HepG2 (cell line): ENCODE measurements at regions not wholly inside any gene's neighbourhood (a gene's known extent, or its start where the extent isn't known, plus 50 kb on each side); places are given as distances from the start of the nearest gene placed in this dataset.

Experiments
- ATAC-seq: fragments of 200-7000 bp; cut with Tn5 transposase; 3 replicates; pipeline ENCODE4 v1.9.1; 2020; ENCODE audit warnings: mild to moderate bottlenecking, moderate library complexity
- BruUV-seq: library from RNA; stranded (reverse); fragments of 400-500 nt; replicated peaks from 2 replicates; lab custom pipeline; 2021; lab: Mats Ljungman, UMichigan
- CTCF ChIA-PET: fragments of 300-600 bp; formaldehyde crosslinking; extraction: SDS; loops from one replicate; lab custom pipeline; 2021; ENCODE audit warnings: low total read pairs, inconsistent platforms, low intra/inter-chr PET ratio; lab: Yijun Ruan, JAX
- POLR2A ChIA-PET: fragments of 350-600 bp; sonication (Branson Sonifier 250); formaldehyde crosslinking; loops from one replicate; lab custom pipeline; 2020; ENCODE audit warnings: antibody characterized with exemption, inconsistent platforms; lab: Yijun Ruan, JAX
- DNase-seq: peaks from one replicate; pipeline ENCODE4 v3.0.0-alpha.2; 2015; ENCODE audit warnings: low spot score
- FAIRE-seq: peaks from 3 replicates; lab custom pipeline; 2011; peaks lifted over from hg19 to GRCh38; lab: Jason Lieb, UNC
- H2AFZ ChIP-seq: one replicate; pipeline ENCODE4 v1.6.1; 2011; ENCODE audit warnings: low read length, inconsistent platforms
- H3K27ac ChIP-seq: fragments of 300-600 bp; 3 replicates; pipeline ENCODE4 v1.8.0; 2011; ENCODE audit warnings: mixed run types, mild to moderate bottlenecking, mixed read lengths, low read length, inconsistent platforms; ENCODE audit not compliant: insufficient read depth; ENCODE audit errors: extremely low read length
- H3K27me3 ChIP-seq, 2 experiments: fragments of 200-600 bp in 1 of 2; 2 replicates in 1 of 2; 3 replicates in 1 of 2; pipeline versions ENCODE4 v1.6.0 to v1.8.0; 2011; ENCODE audit warnings: low read length in 2 of 2, mild to moderate bottlenecking in 2 of 2, moderate library complexity in 2 of 2, inconsistent platforms in 1 of 2; ENCODE audit not compliant: insufficient read depth in 2 of 2, control insufficient read depth in 1 of 2
- H3K36me3 ChIP-seq, 2 experiments: fragments of 200-600 bp in 1 of 2; replicated peaks in 1 of 2; 2 replicates in 1 of 2; 3 replicates in 1 of 2; pipeline versions ENCODE4 v1.5.1 to v1.8.0; 2011; ENCODE audit warnings: low read length in 2 of 2, inconsistent platforms in 1 of 2; ENCODE audit not compliant: insufficient read depth in 2 of 2, control insufficient read depth in 1 of 2
- H3K4me1 ChIP-seq: 2 replicates; pipeline ENCODE4 v1.5.1; 2012; ENCODE audit warnings: low read length, inconsistent platforms; ENCODE audit not compliant: insufficient read depth
- H3K4me2 ChIP-seq: 2 replicates; pipeline ENCODE4 v1.6.0; 2011; ENCODE audit warnings: low read depth, low read length, inconsistent platforms
- H3K4me3 ChIP-seq, 3 experiments: fragments of 200-600 bp in 1 of 3; sonication (generic), shearing (Covaris generic) in 1 of 3; replicated peaks in 1 of 3; 2 replicates each; pipeline ENCODE4 v1.5.1; 2011 to 2016; ENCODE audit warnings: low read length in 3 of 3, inconsistent platforms in 2 of 3, low read depth in 2 of 3, mild to moderate bottlenecking in 2 of 3, control low read depth in 1 of 3, mixed read lengths in 1 of 3; ENCODE audit not compliant: insufficient read depth in 1 of 3
- H3K79me2 ChIP-seq: one replicate; pipeline ENCODE4 v1.6.1; 2011; ENCODE audit warnings: low read length, inconsistent platforms; ENCODE audit not compliant: insufficient read depth
- H3K9ac ChIP-seq: 2 replicates; pipeline ENCODE4 v1.6.0; 2011; ENCODE audit warnings: mild to moderate bottlenecking, low read depth, low read length, inconsistent platforms; ENCODE audit not compliant: insufficient read depth
- H3K9me3 ChIP-seq: 2 replicates; pipeline ENCODE4 v1.5.1; 2012; ENCODE audit warnings: mild to moderate bottlenecking, low read length
- H4K20me1 ChIP-seq: 2 replicates; pipeline ENCODE4 v1.6.0; 2011; ENCODE audit warnings: inconsistent platforms, mild to moderate bottlenecking, low read length, moderate library complexity; ENCODE audit not compliant: insufficient read depth
- AHR ChIP-seq: IDR thresholded peaks from 2 replicates; pipeline ENCODE4 v1.6.1; 2018; ENCODE audit warnings: missing genetic modification reagents, missing compliant biosample characterization
- CENPT ChIP-seq: sonication (generic); formaldehyde crosslinking; IDR thresholded peaks from 2 replicates; pipeline ENCODE4 v1.8.0; 2022; ENCODE audit warnings: low read depth, mild to moderate bottlenecking, moderate library complexity, missing genetic modification reagents
- FOXA1 ChIP-seq, 2 experiments: fragments of 450-650 bp in 1 of 2; sonication (generic) in 1 of 2; formaldehyde crosslinking in 1 of 2; IDR thresholded peaks; 2 replicates each; pipeline versions ENCODE4 v1.4.0 to v1.6.1; 2016 to 2020; ENCODE audit warnings: missing genetic modification reagents in 1 of 2
- HDAC1 ChIP-seq: sonication (generic); formaldehyde crosslinking; IDR thresholded peaks from 2 replicates; pipeline ENCODE4 v1.5.1; 2020; ENCODE audit warnings: mild to moderate bottlenecking, missing genetic modification reagents
- HIVEP1 ChIP-seq: sonication (generic); formaldehyde crosslinking; IDR thresholded peaks from 2 replicates; pipeline ENCODE4 v1.4.0; 2020; ENCODE audit warnings: mild to moderate bottlenecking, missing genetic modification reagents
- HNF4A ChIP-seq: sonication (generic); formaldehyde crosslinking; IDR thresholded peaks from 2 replicates; pipeline ENCODE4 v1.4.0; 2020; ENCODE audit warnings: missing genetic modification reagents
- HNRNPLL ChIP-seq: fragments of 200-400 bp; formaldehyde crosslinking; IDR thresholded peaks from 2 replicates; pipeline ENCODE4 v1.6.1; 2017; ENCODE audit warnings: mild to moderate bottlenecking, low read depth, low read length; ENCODE audit not compliant: poor library complexity, severe bottlenecking
- IKZF4 ChIP-seq: sonication (generic); formaldehyde crosslinking; IDR thresholded peaks from 2 replicates; pipeline ENCODE4 v1.5.1; 2020; ENCODE audit warnings: borderline replicate concordance, mild to moderate bottlenecking, low read depth, missing genetic modification reagents; ENCODE audit errors: not compliant biosample characterization
- KDM5A ChIP-seq: fragments of 200-600 bp; sonication (generic); IDR thresholded peaks from 2 replicates; pipeline ENCODE4 v1.7.0; 2018; ENCODE audit warnings: antibody characterized with exemption, mild to moderate bottlenecking, low read length, borderline replicate concordance
- KMT2A ChIP-seq: sonication (generic); formaldehyde crosslinking; IDR thresholded peaks from 2 replicates; pipeline ENCODE4 v1.4.0; 2020; ENCODE audit warnings: missing genetic modification reagents
- MATR3 ChIP-seq: sonication (generic); formaldehyde crosslinking; IDR thresholded peaks from 2 replicates; pipeline ENCODE4 v1.4.0; 2020; ENCODE audit warnings: missing genetic modification reagents
- MBD4 ChIP-seq: IDR thresholded peaks from 2 replicates; pipeline ENCODE4 v1.6.1; 2012; ENCODE audit warnings: low read length, inconsistent platforms, borderline replicate concordance
- MED1 ChIP-seq: sonication (generic); formaldehyde crosslinking; IDR thresholded peaks from 2 replicates; pipeline ENCODE4 v1.4.0; 2020; ENCODE audit warnings: missing genetic modification reagents
- RAD51 ChIP-seq: fragments of 450-650 bp; IDR thresholded peaks from 2 replicates; pipeline ENCODE4 v1.6.1; 2016; ENCODE audit warnings: borderline replicate concordance
- SCMH1 ChIP-seq: sonication (generic); formaldehyde crosslinking; IDR thresholded peaks from 2 replicates; pipeline ENCODE4 v1.9.0; 2021; ENCODE audit warnings: missing genetic modification reagents, mild to moderate bottlenecking, borderline replicate concordance
- TEAD3 ChIP-seq: optimal IDR thresholded peaks from 2 replicates; pipeline ENCODE3; 2016; ENCODE audit warnings: borderline replicate concordance
- ZMYM4 ChIP-seq: sonication (generic); formaldehyde crosslinking; IDR thresholded peaks from 2 replicates; pipeline ENCODE4 v1.8.1; 2023; ENCODE audit warnings: mild to moderate bottlenecking, missing genetic modification reagents
- ZNF234 ChIP-seq: sonication (generic); formaldehyde crosslinking; conservative IDR thresholded peaks from 2 replicates; pipeline ENCODE4 v1.5.1; 2020; ENCODE audit warnings: mild to moderate bottlenecking, missing genetic modification reagents
- ZNF484 ChIP-seq: sonication (generic); formaldehyde crosslinking; IDR thresholded peaks from 2 replicates; pipeline ENCODE4 v1.5.1; 2020; ENCODE audit warnings: mild to moderate bottlenecking, low read depth, missing genetic modification reagents, borderline replicate concordance
- ZNF724P ChIP-seq: sonication (generic); formaldehyde crosslinking; IDR thresholded peaks from 2 replicates; pipeline ENCODE4 v1.8.0; 2022; ENCODE audit warnings: missing genetic modification reagents, borderline replicate concordance
- WGBS: methylation state at CpG from one replicate; pipeline ENCODE4 v1.1.6; 2017; ENCODE audit warnings: low lambda C conversion rate; 5-methylcytosine and 5-hydroxymethylcytosine counted together
- in situ Hi-C: cut with HindIII; loops from 2 replicates; pipeline ENCODE4 v1.10.0; 2017; ENCODE audit warnings: low pct_unique_long_range_greater_than_20kb; ENCODE audit not compliant: extremely low pct_ligation_motif_present
- intact Hi-C: fragments of 100-400 bp; cut with micrococcal nuclease; formaldehyde crosslinking; loops from one replicate; pipeline ENCODE4 v1.10.0; 2022; ENCODE audit not compliant: unreplicated experiment
- TF ChIP-seq, protein P1 (sequence below): sonication (generic); formaldehyde crosslinking; conservative IDR thresholded peaks from 2 replicates; pipeline ENCODE4 v1.8.0; 2022; ENCODE audit warnings: low read depth, missing genetic modification reagents
- TF ChIP-seq, protein P2 (sequence below): sonication (generic); formaldehyde crosslinking; IDR thresholded peaks from 2 replicates; pipeline ENCODE4 v1.8.0; 2022; ENCODE audit warnings: missing genetic modification reagents, mild to moderate bottlenecking, inconsistent platforms, borderline replicate concordance
- TF ChIP-seq, protein P3 (sequence below): sonication (generic); formaldehyde crosslinking; IDR thresholded peaks from 2 replicates; pipeline ENCODE4 v1.4.0; 2020; ENCODE audit warnings: mild to moderate bottlenecking, low read depth, missing genetic modification reagents

DNA sequence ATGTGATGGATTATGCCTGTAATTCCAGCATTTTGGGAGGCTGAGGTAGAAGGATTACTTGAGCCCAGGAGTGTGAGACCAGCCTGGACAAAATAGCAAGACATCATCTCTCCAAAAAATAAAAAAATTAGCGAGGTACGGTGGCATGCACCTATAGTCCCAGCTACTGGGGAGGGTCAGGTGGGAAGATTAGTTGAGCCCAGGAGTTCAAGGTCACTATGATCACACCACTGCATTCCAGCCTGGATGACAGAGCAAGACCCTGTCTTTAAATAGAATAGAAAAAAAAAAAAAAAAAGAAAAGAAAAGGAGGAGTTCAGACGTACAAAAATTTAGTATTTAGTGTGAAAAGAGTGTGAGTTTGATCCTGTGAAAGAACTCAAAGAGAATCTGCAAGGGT is 154.9 kb downstream of the NR4A2 start:
- peak; percentile 71 for ATAC-seq

GRCh38 chr2:156175946-156176345 is 156.6 kb downstream of the NR4A2 start:
- Histone ChIP-seq H3K79me2 (no peaks in the 10 kb centered on the region), H4K20me1 (no peaks in the 10 kb centered on the region), H3K4me2 (no peak overlapping the region), H3K27me3 (no peaks in the 10 kb centered on the region), H3K36me3 (no peaks in the 10 kb centered on the region), H3K4me3 (no peak overlapping the region), H3K9ac (no peak overlapping the region), H3K9me3 (no peaks in the 10 kb centered on the region), H3K27ac (no peak overlapping the region), H2AFZ (no peak overlapping the region), H3K4me1 (peaks cover 11% of the 10 kb centered on the region)
- POLR2A ChIA-PET: no interaction called here
- WGBS: 28% methylated on average over 2 of the region's 2 CpGs
- no TSS peak for BruUV-seq
- FAIRE-seq (no peak), ATAC-seq (no peak), DNase-seq (no peak)
- intact Hi-C loops (no loop called here), in situ Hi-C loops (no loop called here)
- CTCF ChIA-PET: no interaction called here
- TF ChIP-seq FOXA1 (IDR thresholded peaks at IDR 0.05) (no peak), FOXA1 (CRISPR knock-in tag; IDR thresholded peaks at IDR 0.05) (no peak), ZNF724P (CRISPR knock-in tag) (no peak), MED1 (no peak), HIVEP1 (CRISPR knock-in tag) (no peak), KDM5A (no peak)
- TF ChIP-seq, protein P1, sequence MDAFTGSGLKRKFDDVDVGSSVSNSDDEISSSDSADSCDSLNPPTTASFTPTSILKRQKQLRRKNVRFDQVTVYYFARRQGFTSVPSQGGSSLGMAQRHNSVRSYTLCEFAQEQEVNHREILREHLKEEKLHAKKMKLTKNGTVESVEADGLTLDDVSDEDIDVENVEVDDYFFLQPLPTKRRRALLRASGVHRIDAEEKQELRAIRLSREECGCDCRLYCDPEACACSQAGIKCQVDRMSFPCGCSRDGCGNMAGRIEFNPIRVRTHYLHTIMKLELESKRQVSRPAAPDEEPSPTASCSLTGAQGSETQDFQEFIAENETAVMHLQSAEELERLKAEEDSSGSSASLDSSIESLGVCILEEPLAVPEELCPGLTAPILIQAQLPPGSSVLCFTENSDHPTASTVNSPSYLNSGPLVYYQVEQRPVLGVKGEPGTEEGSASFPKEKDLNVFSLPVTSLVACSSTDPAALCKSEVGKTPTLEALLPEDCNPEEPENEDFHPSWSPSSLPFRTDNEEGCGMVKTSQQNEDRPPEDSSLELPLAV (CRISPR knock-in tag): no peak
- TF ChIP-seq, protein P2, sequence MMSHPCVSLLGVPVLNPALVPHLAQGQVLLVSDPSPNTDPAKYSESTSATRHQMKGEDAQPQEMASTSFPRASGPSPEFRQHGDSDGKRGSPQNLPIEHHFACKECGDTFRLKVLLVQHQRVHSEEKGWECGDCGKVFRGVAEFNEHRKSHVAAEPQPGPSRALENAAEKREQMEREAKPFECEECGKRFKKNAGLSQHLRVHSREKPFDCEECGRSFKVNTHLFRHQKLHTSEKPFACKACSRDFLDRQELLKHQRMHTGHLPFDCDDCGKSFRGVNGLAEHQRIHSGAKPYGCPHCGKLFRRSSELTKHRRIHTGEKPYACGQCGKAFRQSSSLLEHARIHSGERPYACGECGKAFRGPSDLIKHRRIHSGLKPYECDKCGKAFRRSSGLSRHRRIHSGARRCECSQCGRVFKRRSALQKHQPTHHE: no peak

More for the DNA sequence above, 154.9 kb downstream of the NR4A2 start:
- no peaks in the 10 kb centered on the region for H3K9me3 ChIP-seq
- no peaks in the 10 kb centered on the region for H3K79me2 ChIP-seq
- FAIRE-seq (no peak), DNase-seq (peak; percentile 49)
- BruUV-seq: no TSS peak
- H2AFZ ChIP-seq: no peak overlapping the region
- in situ Hi-C loops: no loop called here
- ChIA-PET CTCF (no interaction called here), POLR2A (no interaction called here)
- H4K20me1 ChIP-seq: no peaks in the 10 kb centered on the region
- WGBS: 12% methylated on average over 3 of the region's 3 CpGs
- no peaks in the 10 kb centered on the region for H3K36me3 ChIP-seq
- no peak overlapping the region for H3K9ac ChIP-seq
- H3K4me2 ChIP-seq: no peak overlapping the region
- intact Hi-C loops: no loop called here
- H3K27me3 ChIP-seq: no peaks in the 10 kb centered on the region
- peak; percentile 24; the same call in 1 of the 2 replicates for TF ChIP-seq HNF4A
- no peak for TF ChIP-seq ZNF234 (CRISPR knock-in tag)
- no peak for TF ChIP-seq CENPT (CRISPR knock-in tag)
- TF ChIP-seq IKZF4 (CRISPR knock-in tag): no peak
- no peak for TF ChIP-seq RAD51
- 0 out of 2 replicates have a peak, but pooled peaks have one; percentile 55 for TF ChIP-seq ZMYM4 (CRISPR knock-in tag)
- TF ChIP-seq, protein P3, sequence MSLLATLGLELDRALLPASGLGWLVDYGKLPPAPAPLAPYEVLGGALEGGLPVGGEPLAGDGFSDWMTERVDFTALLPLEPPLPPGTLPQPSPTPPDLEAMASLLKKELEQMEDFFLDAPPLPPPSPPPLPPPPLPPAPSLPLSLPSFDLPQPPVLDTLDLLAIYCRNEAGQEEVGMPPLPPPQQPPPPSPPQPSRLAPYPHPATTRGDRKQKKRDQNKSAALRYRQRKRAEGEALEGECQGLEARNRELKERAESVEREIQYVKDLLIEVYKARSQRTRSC (CRISPR knock-in tag): no peak
- no peak for TF ChIP-seq HNRNPLL
- TF ChIP-seq ZNF484 (CRISPR knock-in tag): no peak
- TF ChIP-seq MATR3: no peak
- TF ChIP-seq KMT2A (CRISPR knock-in tag): no peak
- TF ChIP-seq SCMH1 (CRISPR knock-in tag): no peak
- no peak for TF ChIP-seq MBD4
- no peak for TF ChIP-seq AHR (CRISPR knock-in tag)
- peak; percentile 62 for TF ChIP-seq TEAD3 (CRISPR knock-in tag)
- 0 out of 2 replicates have a peak, but pooled peaks have one; percentile 20 for TF ChIP-seq HDAC1
- H3K4me3 ChIP-seq: no peak overlapping the region
- peaks cover 18% of the 10 kb centered on the region for H3K4me1 ChIP-seq
- H3K27ac ChIP-seq: no peak overlapping the region
